Testis (tissue), 2 donors: ENCODE measurements at regions not wholly inside any gene's neighbourhood (a gene's known extent, or its start where the extent isn't known, plus 50 kb on each side); places are given as distances from the start of the nearest gene placed in this dataset.

Experiments used
- CTCF ChIP-seq, 3 experiments: fragments of 450-650 bp in 2 of 3; fragments of 200-600 bp in 1 of 3; sonication (generic) in 1 of 3; IDR thresholded peaks; one replicate each; pipeline ENCODE4 v1.5.1; 2016 to 2019; ENCODE audit warnings: antibody characterized with exemption in 3 of 3, mild to moderate bottlenecking in 2 of 3, moderate library complexity in 1 of 3
- POLR2A ChIP-seq: fragments of 450-650 bp; IDR thresholded peaks from one replicate; pipeline ENCODE4 v1.6.1; 2017; ENCODE audit warnings: antibody characterized with exemption, mild to moderate bottlenecking, moderate library complexity

GRCh38 chr13:44165889-44166496 is 207.6 kb upstream of the SERP2 start:
- TF ChIP-seq POLR2A = no peak
- no peak for TF ChIP-seq CTCF (IDR thresholded peaks at IDR 0.05)
